ENCODE measurements at regions not wholly inside any gene's neighbourhood (a gene's known extent, or its start where the extent isn't known, plus 50 kb on each side); places are given as distances from the start of the nearest gene placed in this dataset.
"Not testable (repeated sequence)": the region's sequence is repeated elsewhere in the genome, so short reads cannot be mapped to it uniquely, and the experiment has no call there.

DNA sequence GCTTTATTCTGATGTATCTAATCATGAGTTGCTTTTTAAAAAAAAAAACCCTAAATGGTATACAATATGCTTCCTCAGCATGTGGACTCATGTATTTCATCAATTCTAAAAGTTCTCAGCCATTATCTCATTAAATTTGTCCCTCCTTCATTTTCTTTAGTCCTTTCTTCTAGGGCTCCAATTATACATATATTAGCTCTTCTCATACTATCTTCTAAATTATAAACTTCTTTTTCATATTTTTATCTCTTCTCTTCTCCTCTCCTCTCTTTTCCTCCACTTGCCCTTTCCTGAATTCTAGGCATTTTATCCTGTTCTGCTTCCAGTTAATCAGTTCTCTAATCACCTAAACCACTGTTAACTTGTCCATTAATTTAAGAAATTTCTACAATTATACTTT is 55.0 kb upstream of the IL33 start:
- Histone ChIP-seq H3K4me3 (ENCODE audit: low read depth in 1 of 2, low read length in 2 of 2) (no peak overlapping the region), H3K36me3 (ENCODE audit: control insufficient read depth in 1 of 2, insufficient read depth in 2 of 2, low read length in 2 of 2) (no peaks in the 10 kb centered on the region), H3K9me3 (ENCODE audit: control insufficient read depth in 1 of 2, low read length in 2 of 2) (peaks cover 0 to 24% of the 10 kb centered on the region in 2 donors), H3K27me3 (ENCODE audit: low read depth, low read length) (no peaks in the 10 kb centered on the region), H3K27ac (ENCODE audit: low read length) (no peak overlapping the region), H3K4me1 (ENCODE audit: control insufficient read depth in 1 of 2, insufficient read depth in 2 of 2, low read length in 2 of 2) (no peaks in the 10 kb centered on the region)

DNA sequence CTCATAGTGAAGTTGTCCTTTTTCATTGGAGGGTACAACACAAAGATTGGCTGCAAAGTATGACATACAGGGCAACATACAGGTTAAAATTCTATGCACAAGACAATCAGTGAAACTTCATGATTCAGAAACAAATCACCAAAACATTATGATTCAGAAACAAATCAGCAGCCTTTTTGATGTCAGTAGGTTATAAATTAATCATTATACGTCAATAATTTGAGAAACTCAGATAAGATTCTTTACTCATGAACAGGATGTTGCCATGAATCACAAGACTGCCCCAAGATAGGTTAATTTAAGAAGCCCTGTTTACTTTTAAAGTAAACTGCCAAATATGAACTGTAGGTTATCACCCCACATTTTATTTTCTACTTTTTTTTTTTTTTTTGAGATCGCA is 62.2 kb upstream of the IL33 start:
- Histone ChIP-seq H3K9me3 (ENCODE audit: control insufficient read depth in 1 of 2, low read length in 2 of 2) (peaks cover 0 to 3% of the 10 kb centered on the region in 2 donors), H3K27ac (ENCODE audit: low read length) (no peak overlapping the region), H3K4me1 (ENCODE audit: control insufficient read depth in 1 of 2, insufficient read depth in 2 of 2, low read length in 2 of 2) (no peaks in the 10 kb centered on the region), H3K27me3 (ENCODE audit: low read depth, low read length) (no peaks in the 10 kb centered on the region), H3K36me3 (ENCODE audit: control insufficient read depth in 1 of 2, insufficient read depth in 2 of 2, low read length in 2 of 2) (no peaks in the 10 kb centered on the region), H3K4me3 (ENCODE audit: low read depth in 1 of 2, low read length in 2 of 2) (no peak overlapping the region)

DNA sequence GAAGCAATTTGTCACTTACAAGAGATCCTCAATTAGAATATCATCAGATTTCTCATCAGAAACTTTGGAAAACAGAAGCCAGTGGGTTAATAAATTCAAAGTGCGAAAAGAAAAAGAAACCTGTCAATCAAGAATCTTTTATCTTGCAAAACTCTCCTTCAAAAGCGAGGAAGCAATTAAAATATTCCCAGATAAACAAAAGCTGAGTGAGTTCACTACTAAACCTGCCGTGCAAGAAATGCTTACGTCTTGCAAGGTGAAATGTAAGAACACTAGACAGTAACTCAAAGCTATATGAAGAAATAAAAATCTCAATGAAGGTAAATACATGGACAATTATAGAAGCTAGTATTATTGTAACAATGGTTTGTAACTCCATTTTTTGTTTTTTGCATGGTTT is 62.8 kb upstream of the IL33 start:
- no peak overlapping the region for H3K4me3 ChIP-seq (ENCODE audit: low read depth in 1 of 2, low read length in 2 of 2)
- H3K4me1 ChIP-seq (ENCODE audit: control insufficient read depth in 1 of 2, insufficient read depth in 2 of 2, low read length in 2 of 2): no peaks in the 10 kb centered on the region
- H3K9me3 ChIP-seq (ENCODE audit: control insufficient read depth in 1 of 2, low read length in 2 of 2): no peaks in the 10 kb centered on the region
- no peak overlapping the region for H3K27ac ChIP-seq (ENCODE audit: low read length)
- no peaks in the 10 kb centered on the region for H3K36me3 ChIP-seq (ENCODE audit: control insufficient read depth in 1 of 2, insufficient read depth in 2 of 2, low read length in 2 of 2)
- no peaks in the 10 kb centered on the region for H3K27me3 ChIP-seq (ENCODE audit: low read depth, low read length)

DNA sequence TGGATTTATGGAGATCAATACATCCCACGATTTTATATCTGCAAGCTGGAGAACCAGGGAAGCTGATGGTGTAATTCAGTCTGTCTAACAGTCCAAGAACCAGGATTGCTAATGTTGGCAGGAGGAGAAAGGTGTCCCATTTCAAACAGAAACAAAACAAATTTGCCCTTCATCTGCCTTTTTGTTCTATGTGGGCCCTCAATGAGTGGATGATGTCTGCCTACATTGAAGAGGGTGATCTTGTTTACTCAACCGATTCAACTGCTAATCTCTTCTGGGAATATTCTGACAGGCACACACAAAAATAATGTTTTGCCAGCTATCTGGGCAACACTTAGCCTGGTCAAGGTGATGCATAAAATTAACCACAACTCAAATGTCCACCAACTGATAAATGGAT is 65.1 kb upstream of the IL33 start:
- Histone ChIP-seq H3K4me3 (ENCODE audit: low read depth in 1 of 2, low read length in 2 of 2) (no peak overlapping the region), H3K27me3 (ENCODE audit: low read depth, low read length) (no peaks in the 10 kb centered on the region), H3K9me3 (ENCODE audit: control insufficient read depth in 1 of 2, low read length in 2 of 2) (no peaks in the 10 kb centered on the region), H3K4me1 (ENCODE audit: control insufficient read depth in 1 of 2, insufficient read depth in 2 of 2, low read length in 2 of 2) (no peaks in the 10 kb centered on the region), H3K27ac (ENCODE audit: low read length) (no peak overlapping the region), H3K36me3 (ENCODE audit: control insufficient read depth in 1 of 2, insufficient read depth in 2 of 2, low read length in 2 of 2) (no peaks in the 10 kb centered on the region)

DNA sequence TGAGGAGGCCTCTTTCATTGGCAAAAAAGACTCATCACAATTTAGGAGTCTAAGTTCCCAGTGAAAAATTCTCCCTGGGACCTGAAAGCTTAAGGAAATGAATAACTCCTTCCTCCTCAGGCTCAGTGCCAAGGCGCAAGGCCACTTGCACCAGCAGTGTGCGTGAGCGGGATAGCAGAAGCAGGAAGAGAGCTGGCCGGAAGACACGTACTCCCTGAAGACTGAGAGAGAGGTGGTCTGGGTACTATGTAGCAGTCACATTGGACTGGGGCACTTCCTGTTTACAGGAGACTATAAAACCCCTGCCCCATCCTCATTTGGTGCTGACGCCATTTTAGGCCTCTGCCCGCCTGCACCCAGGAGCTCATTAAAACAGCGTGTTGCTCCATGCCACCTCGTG is 66.3 kb upstream of the IL33 start:
- H3K4me1 ChIP-seq (ENCODE audit: control insufficient read depth in 1 of 2, insufficient read depth in 2 of 2, low read length in 2 of 2): no peaks in the 10 kb centered on the region
- no peaks in the 10 kb centered on the region for H3K36me3 ChIP-seq (ENCODE audit: control insufficient read depth in 1 of 2, insufficient read depth in 2 of 2, low read length in 2 of 2)
- H3K9me3 ChIP-seq (ENCODE audit: control insufficient read depth in 1 of 2, low read length in 2 of 2): no peaks in the 10 kb centered on the region
- no peak overlapping the region for H3K4me3 ChIP-seq (ENCODE audit: low read depth in 1 of 2, low read length in 2 of 2)
- H3K27me3 ChIP-seq (ENCODE audit: low read depth, low read length): no peaks in the 10 kb centered on the region
- no peak overlapping the region for H3K27ac ChIP-seq (ENCODE audit: low read length)

DNA sequence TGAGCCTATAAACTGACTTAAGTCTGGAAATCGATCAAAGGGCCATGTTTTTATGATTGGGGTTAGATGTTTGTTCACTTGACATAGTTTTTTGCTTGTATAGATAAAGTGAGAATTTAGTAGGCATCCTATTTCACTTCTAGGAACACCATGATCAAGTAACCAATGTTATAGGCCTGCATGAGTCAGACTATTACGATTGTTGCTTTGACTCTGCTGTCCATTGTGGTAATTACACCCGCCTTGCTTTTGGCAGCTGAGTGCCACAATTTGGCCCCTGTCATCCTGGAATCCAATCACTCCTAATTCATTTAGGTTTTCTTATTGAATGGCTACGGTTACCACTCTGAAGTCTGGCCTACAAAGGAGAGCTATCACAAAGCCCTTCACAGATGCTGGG is 67.8 kb upstream of the IL33 start:
- Histone ChIP-seq H3K36me3 (ENCODE audit: control insufficient read depth in 1 of 2, insufficient read depth in 2 of 2, low read length in 2 of 2) (no peaks in the 10 kb centered on the region), H3K9me3 (ENCODE audit: control insufficient read depth in 1 of 2, low read length in 2 of 2) (no peaks in the 10 kb centered on the region), H3K4me3 (ENCODE audit: low read depth in 1 of 2, low read length in 2 of 2) (no peak overlapping the region), H3K27ac (ENCODE audit: low read length) (no peak overlapping the region), H3K4me1 (ENCODE audit: control insufficient read depth in 1 of 2, insufficient read depth in 2 of 2, low read length in 2 of 2) (no peaks in the 10 kb centered on the region), H3K27me3 (ENCODE audit: low read depth, low read length) (no peaks in the 10 kb centered on the region)

DNA sequence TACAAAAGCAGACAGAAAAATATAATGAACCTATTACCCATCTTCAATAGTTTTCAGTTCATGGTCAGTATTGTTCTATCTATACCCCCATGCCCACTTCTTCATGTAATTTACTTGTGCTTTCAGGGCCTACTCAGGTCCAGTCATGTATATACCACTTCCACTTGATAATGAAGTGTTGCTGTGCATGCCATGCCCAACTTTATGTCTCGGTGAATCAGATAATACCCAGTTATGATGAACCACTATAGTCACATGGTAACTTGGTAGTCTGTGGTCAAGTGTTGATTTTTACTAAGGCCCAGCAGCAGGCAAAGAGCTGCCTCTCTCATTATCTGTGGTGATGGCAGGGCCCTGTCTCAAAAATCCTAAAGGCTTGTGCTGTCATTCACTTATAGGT is 70.7 kb upstream of the IL33 start:
- no peak overlapping the region for H3K4me3 ChIP-seq (ENCODE audit: low read depth in 1 of 2, low read length in 2 of 2)
- H3K27me3 ChIP-seq (ENCODE audit: low read depth, low read length): no peaks in the 10 kb centered on the region

DNA sequence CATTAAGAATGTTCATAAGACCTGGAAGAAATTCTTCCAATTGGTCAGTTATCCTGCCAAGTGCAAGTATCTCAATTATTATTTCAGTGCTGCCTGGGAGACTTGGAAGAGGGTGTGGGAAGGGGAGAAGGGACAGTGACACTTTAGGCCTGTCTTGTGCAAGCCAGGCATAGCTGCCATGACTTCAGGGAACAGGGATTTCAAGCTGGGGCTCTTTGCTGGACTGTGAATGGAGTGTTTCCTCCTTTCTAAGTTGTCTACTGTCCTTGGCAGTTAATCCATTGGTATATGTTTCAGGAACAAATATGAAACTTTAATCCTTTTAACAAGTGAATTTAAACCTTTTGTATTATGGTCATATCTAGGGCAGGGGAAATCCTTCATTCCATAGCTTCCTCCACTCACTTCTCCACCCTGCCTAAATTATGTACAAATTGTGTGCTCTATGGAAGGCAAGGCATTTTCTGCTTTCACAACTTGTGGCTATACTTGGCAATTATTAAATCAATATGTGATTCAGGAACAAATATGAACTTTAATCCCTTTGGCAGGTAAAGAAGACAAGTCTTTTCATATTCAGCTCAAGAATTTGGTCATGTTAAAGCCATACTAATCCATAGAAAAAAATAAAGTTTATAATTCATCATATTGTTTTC is 72.7 kb upstream of the IL33 start:
- no peaks in the 10 kb centered on the region for H3K36me3 ChIP-seq (ENCODE audit: control insufficient read depth in 1 of 2, insufficient read depth in 2 of 2, low read length in 2 of 2)
- H3K4me1 ChIP-seq (ENCODE audit: control insufficient read depth in 1 of 2, insufficient read depth in 2 of 2, low read length in 2 of 2): no peaks in the 10 kb centered on the region
- H3K4me3 ChIP-seq (ENCODE audit: low read depth in 1 of 2, low read length in 2 of 2): no peak overlapping the region
- no peaks in the 10 kb centered on the region for H3K27me3 ChIP-seq (ENCODE audit: low read depth, low read length)
- H3K9me3 ChIP-seq (ENCODE audit: control insufficient read depth in 1 of 2, low read length in 2 of 2): no peaks in the 10 kb centered on the region
- no peak overlapping the region for H3K27ac ChIP-seq (ENCODE audit: low read length)

More for the DNA sequence above, 70.7 kb upstream of the IL33 start:
- H3K27ac ChIP-seq (ENCODE audit: low read length): no peak overlapping the region
- H3K4me1 ChIP-seq (ENCODE audit: control insufficient read depth in 1 of 2, insufficient read depth in 2 of 2, low read length in 2 of 2): no peaks in the 10 kb centered on the region
- H3K36me3 ChIP-seq (ENCODE audit: control insufficient read depth in 1 of 2, insufficient read depth in 2 of 2, low read length in 2 of 2): no peaks in the 10 kb centered on the region
- no peaks in the 10 kb centered on the region for H3K9me3 ChIP-seq (ENCODE audit: control insufficient read depth in 1 of 2, low read length in 2 of 2)

DNA sequence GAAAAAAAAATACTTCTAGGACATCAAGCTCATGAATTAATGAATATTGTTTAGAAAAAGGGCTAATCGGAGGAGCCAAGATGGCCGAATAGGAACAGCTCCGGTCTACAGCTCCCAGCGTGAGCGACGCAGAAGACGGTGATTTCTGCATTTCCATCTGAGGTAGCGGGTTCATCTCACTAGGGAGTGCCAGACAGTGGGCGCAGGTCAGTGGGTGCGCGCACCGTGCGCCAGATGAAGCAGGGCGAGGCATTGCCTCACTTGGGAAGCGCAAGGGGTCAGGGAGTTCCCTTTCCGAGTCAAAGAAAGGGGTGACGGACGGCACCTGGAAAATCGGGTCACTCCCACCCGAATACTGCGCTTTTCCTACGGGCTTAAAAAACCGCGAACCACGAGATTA is 79.8 kb upstream of the IL33 start:
- not testable (repeated sequence) for H3K27me3 ChIP-seq (ENCODE audit: low read depth, low read length); H3K4me1 ChIP-seq (ENCODE audit: control insufficient read depth in 1 of 2, insufficient read depth in 2 of 2, low read length in 2 of 2); H3K4me3 ChIP-seq (ENCODE audit: low read depth in 1 of 2, low read length in 2 of 2); H3K36me3 ChIP-seq (ENCODE audit: control insufficient read depth in 1 of 2, insufficient read depth in 2 of 2, low read length in 2 of 2); H3K27ac ChIP-seq (ENCODE audit: low read length); H3K9me3 ChIP-seq (ENCODE audit: control insufficient read depth in 1 of 2, low read length in 2 of 2)

DNA sequence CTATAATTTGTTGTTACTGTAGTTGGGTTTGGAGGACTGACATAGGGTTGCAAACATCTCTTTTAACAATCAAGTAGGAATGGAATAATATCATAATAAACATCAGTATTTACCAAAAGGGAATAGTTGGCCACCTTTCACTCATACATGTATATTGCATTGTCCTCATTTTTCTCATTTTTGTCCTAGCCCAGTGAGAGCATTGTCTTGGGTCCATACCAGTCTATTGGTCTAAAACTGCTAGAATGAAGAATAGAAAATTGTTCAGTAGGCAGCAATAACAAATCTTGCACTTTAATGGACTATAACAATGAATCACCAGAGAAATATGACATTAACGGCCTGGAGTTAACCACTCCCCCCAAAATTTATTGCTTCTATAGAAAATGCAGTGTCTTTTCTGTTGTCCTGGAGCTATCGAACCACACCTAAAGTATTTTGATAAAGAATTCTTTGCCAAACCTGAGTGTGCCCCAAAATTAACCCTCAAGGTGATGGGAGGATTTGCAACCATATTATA is 80.9 kb upstream of the IL33 start:
- Histone ChIP-seq H3K27ac (ENCODE audit: low read length) (no peak overlapping the region), H3K27me3 (ENCODE audit: low read depth, low read length) (no peaks in the 10 kb centered on the region), H3K4me3 (ENCODE audit: low read depth in 1 of 2, low read length in 2 of 2) (no peak overlapping the region), H3K4me1 (ENCODE audit: control insufficient read depth in 1 of 2, insufficient read depth in 2 of 2, low read length in 2 of 2) (no peaks in the 10 kb centered on the region), H3K36me3 (ENCODE audit: control insufficient read depth in 1 of 2, insufficient read depth in 2 of 2, low read length in 2 of 2) (no peaks in the 10 kb centered on the region), H3K9me3 (ENCODE audit: control insufficient read depth in 1 of 2, low read length in 2 of 2) (no peaks in the 10 kb centered on the region)

DNA sequence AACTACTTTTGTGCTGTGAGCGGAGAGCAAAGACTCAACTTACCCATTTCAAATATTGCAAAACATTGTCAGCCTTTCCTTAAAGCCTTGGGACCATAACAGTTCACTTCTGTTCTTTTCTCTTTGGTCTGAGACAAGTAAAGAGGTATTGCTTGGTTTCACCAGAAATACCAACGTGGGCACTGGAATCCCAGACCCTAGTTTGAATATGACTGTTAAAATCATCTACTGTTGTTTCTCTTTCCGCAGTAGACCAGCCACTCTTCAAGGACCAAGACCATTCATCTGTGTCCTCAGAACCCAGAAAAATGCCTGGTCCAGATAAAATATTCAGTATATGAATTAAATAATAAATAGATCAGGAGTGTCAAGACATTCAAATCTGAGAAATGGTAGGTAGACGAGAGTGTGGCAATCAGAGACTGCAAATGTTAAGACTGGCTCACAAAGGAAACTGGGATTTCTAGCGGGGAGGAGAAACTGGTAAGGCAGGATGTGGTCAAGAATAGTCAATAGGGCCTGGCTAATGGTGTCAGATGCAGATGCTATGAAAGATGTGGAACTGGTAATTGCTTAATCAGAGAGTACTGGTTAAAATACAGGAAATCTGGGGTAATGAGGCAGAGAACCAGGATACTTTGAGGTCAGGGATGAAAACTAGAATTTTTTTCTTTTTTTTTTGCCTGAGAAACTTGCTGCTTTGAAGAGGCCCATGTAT is 82.1 kb upstream of the IL33 start:
- no peak overlapping the region for H3K27ac ChIP-seq (ENCODE audit: low read length)
- no peaks in the 10 kb centered on the region for H3K36me3 ChIP-seq (ENCODE audit: control insufficient read depth in 1 of 2, insufficient read depth in 2 of 2, low read length in 2 of 2)
- no peaks in the 10 kb centered on the region for H3K4me1 ChIP-seq (ENCODE audit: control insufficient read depth in 1 of 2, insufficient read depth in 2 of 2, low read length in 2 of 2)
- no peaks in the 10 kb centered on the region for H3K27me3 ChIP-seq (ENCODE audit: low read depth, low read length)
- H3K9me3 ChIP-seq (ENCODE audit: control insufficient read depth in 1 of 2, low read length in 2 of 2): no peaks in the 10 kb centered on the region
- H3K4me3 ChIP-seq (ENCODE audit: low read depth in 1 of 2, low read length in 2 of 2): no peak overlapping the region

DNA sequence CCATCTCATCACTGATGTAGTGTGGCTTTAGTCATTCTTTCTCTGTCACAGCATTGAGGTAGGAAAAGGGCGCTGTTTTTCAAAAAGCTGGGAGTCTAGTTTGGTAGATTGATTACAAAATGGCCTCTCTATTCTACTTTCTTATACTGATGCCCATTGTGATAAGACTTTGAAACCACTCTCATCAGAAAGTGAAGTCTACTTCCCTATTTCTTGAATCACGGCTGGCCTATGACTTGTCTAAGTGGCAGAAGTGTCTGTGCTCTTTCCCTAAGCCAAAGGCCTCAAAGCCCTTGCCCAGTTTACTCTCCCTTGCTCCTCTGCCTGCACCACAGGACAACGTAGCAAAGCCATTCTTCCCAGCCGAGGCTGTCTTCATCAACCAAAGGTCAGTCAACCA is 83.0 kb upstream of the IL33 start:
- Histone ChIP-seq H3K27ac (ENCODE audit: low read length) (no peak overlapping the region), H3K36me3 (ENCODE audit: control insufficient read depth in 1 of 2, insufficient read depth in 2 of 2, low read length in 2 of 2) (no peaks in the 10 kb centered on the region), H3K27me3 (ENCODE audit: low read depth, low read length) (no peaks in the 10 kb centered on the region), H3K4me1 (ENCODE audit: control insufficient read depth in 1 of 2, insufficient read depth in 2 of 2, low read length in 2 of 2) (no peaks in the 10 kb centered on the region), H3K4me3 (ENCODE audit: low read depth in 1 of 2, low read length in 2 of 2) (no peak overlapping the region), H3K9me3 (ENCODE audit: control insufficient read depth in 1 of 2, low read length in 2 of 2) (no peaks in the 10 kb centered on the region)
